ENCODE measurements at regions not wholly inside any gene's neighbourhood (a gene's known extent, or its start where the extent isn't known, plus 50 kb on each side); places are given as distances from the start of the nearest gene placed in this dataset.

DNA sequence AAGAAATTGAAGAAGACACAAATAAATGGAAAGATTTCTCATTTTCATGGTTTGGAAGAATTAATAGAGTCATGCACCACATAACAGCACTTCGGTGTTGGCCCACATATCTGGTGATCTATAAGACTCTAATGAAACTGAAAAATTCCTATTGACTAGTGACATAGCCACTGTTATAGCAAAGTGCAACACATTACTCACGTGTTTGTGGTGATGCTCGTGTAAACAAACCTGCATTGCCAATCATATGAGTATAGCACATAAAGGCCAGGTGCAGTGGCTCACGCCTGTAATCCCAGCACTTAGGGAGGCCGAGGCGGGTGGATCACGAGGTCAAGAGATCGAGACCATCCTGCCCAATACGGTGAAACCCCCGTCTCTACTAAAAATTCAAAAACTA is 84.4 kb upstream of the STMND1 start:
- intact Hi-C loops (cut with DNase I; ENCODE audit: low total_unique reads) (no loop called here), in situ Hi-C loops (cut with MboI; ENCODE audit: low pct_ligation_motif_present in 1 of 4, low pct_unique_long_range_greater_than_20kb in 1 of 4, low sequenced_read_pairs in 3 of 4) (no loop called here)
- WGBS, 2 donors (ENCODE audit: low coverage in 1 of 2), result 81 to 100% methylated on average over 1 to 10 of the region's 10 CpGs
- Histone ChIP-seq H3K4me3 (no peak overlapping the region), H3K36me3 (no peaks in the 10 kb centered on the region), H3K27me3 (no peaks in the 10 kb centered on the region), H3K9me3 (no peaks in the 10 kb centered on the region), H3K4me1 (no peaks in the 10 kb centered on the region), H3K27ac (no peak overlapping the region)
- DNase-seq, result no peak
- TF ChIP-seq, protein P1, sequence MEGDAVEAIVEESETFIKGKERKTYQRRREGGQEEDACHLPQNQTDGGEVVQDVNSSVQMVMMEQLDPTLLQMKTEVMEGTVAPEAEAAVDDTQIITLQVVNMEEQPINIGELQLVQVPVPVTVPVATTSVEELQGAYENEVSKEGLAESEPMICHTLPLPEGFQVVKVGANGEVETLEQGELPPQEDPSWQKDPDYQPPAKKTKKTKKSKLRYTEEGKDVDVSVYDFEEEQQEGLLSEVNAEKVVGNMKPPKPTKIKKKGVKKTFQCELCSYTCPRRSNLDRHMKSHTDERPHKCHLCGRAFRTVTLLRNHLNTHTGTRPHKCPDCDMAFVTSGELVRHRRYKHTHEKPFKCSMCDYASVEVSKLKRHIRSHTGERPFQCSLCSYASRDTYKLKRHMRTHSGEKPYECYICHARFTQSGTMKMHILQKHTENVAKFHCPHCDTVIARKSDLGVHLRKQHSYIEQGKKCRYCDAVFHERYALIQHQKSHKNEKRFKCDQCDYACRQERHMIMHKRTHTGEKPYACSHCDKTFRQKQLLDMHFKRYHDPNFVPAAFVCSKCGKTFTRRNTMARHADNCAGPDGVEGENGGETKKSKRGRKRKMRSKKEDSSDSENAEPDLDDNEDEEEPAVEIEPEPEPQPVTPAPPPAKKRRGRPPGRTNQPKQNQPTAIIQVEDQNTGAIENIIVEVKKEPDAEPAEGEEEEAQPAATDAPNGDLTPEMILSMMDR (IDR thresholded peaks at IDR 0.05), result no peak
- no peak for TF ChIP-seq POLR2AphosphoS5 (IDR thresholded peaks at IDR 0.05)
- TF ChIP-seq POLR2A (IDR thresholded peaks at IDR 0.05), result no peak
- no peak for TF ChIP-seq EP300 (IDR thresholded peaks at IDR 0.05; ENCODE audit: low read depth)

DNA sequence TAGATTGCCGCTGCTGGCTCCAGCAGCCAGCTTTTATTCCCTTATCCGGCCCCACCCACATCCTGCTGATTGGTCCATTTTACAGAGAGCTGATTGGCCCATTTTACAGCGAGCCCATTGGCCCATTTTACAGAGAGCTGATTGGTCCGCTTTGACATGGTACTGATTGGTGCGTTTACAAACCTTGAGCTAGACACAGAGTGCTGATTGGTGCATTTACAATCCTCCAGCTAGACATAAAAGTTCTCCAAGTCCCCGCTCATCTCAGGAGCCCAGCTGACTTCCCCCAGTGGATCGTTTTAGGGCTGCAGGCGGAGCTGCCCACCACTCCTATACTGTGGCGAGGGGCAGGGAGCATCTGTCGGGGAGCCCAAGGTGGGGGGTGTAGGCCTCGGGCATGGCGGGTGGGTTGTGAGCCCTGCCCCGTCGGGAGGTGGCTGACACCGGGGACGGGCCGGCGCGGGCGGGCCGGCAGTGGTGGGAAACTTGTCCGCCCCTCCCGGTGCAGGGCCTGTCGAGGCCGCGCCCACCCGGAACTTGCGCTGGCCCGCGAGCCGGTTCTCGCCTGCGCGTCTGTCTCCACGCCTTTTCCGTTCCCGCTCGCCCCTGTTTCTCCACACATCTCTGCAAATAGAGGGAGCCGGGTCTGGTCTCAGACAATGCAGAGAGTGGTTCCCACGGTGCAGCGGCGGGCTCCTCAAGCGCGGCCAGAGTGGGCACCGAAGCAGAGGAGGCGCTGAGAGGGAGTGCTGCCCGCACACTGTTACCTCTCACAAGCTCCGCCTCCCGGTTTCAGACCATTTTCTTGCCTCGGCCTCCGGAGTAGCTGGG is 86.1 kb upstream of the STMND1 start:
- Histone ChIP-seq H3K27ac (peak overlapping the region in 3 of 4 donors; percentile 28 to 63 (median 40)), H3K4me3 (peak overlapping the region; percentile 1 to 54 (median 34)), H3K4me1 (no peaks in the 10 kb centered on the region), H3K9me3 (no peaks in the 10 kb centered on the region), H3K36me3 (no peaks in the 10 kb centered on the region), H3K27me3 (no peaks in the 10 kb centered on the region)
- TF ChIP-seq, protein P1 (IDR thresholded peaks at IDR 0.05), result peak in 1 of 5 experiments; percentile 21
- TF ChIP-seq POLR2AphosphoS5 (IDR thresholded peaks at IDR 0.05), result no peak
- intact Hi-C loops (cut with DNase I; ENCODE audit: low total_unique reads), result no loop called here
- in situ Hi-C loops (cut with MboI; ENCODE audit: low pct_ligation_motif_present in 1 of 4, low pct_unique_long_range_greater_than_20kb in 1 of 4, low sequenced_read_pairs in 3 of 4), result no loop called here
- WGBS, 2 donors (ENCODE audit: low coverage in 1 of 2), result 0 to 60% methylated on average over 1 to 48 of the region's 51 CpGs
- peak; percentile 16 for DNase-seq

DNA sequence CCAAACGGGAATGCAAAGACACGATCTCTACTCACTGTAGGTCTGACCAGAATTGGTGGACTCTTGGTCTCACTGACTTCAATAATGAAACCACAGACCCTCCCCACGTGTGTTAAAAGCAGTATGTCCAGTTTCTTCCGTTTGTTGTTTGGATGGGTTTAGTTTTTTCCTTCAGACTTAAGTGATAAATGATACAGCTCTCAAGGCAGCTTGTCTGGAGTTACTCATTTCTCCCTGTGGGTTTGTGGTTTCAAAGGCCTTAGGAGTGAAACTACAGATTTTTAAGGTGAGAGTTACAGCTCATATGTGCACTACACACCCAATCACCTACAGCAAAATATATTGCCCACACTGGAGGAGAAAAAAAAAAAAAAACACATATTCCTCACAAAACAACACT is 86.7 kb upstream of the STMND1 start:
- Histone ChIP-seq H3K36me3 (no peaks in the 10 kb centered on the region), H3K4me1 (no peaks in the 10 kb centered on the region), H3K9me3 (no peaks in the 10 kb centered on the region), H3K27ac (peak overlapping the region in 2 of 4 donors; percentile 4 to 28), H3K27me3 (no peaks in the 10 kb centered on the region), H3K4me3 (no peak overlapping the region)
- in situ Hi-C loops (cut with MboI; ENCODE audit: low pct_ligation_motif_present in 1 of 4, low pct_unique_long_range_greater_than_20kb in 1 of 4, low sequenced_read_pairs in 3 of 4), result no loop called here
- DNase-seq, result no peak
- intact Hi-C loops (cut with DNase I; ENCODE audit: low total_unique reads), result no loop called here
- 64 to 100% methylated on average over 2 to 4 of the region's 4 CpGs for WGBS, 2 donors (ENCODE audit: low coverage in 1 of 2)
- TF ChIP-seq POLR2AphosphoS5 (IDR thresholded peaks at IDR 0.05) (no peak), POLR2A (IDR thresholded peaks at IDR 0.05) (no peak), EP300 (IDR thresholded peaks at IDR 0.05; ENCODE audit: low read depth) (no peak)
- TF ChIP-seq, protein P1 (IDR thresholded peaks at IDR 0.05), result no peak

DNA sequence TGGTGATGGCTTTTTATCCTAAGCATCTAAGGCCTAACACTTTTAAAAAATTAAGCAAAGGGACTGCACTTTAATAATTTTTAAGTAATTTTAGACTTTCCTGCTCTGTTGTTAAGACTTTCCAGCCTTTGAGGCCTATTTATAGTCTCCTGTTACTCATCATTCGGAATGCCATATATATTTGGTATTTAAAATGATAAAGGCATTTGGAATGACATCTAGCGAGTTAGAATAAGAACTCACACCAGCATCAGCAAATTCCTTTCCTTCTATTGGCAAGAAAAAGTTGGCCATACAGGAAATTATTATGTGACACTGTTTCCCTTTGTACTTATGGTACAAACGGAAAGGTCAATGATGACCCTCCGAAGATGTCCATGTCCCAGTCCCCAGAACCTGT is 88.1 kb upstream of the STMND1 start:
- DNase-seq, result no peak
- no peaks in the 10 kb centered on the region for H3K4me1 ChIP-seq
- 66 to 79% methylated on average over 4 of the region's 4 CpGs for WGBS, 2 donors (ENCODE audit: low coverage in 1 of 2)
- no peak overlapping the region for H3K4me3 ChIP-seq
- H3K36me3 ChIP-seq, result no peaks in the 10 kb centered on the region
- H3K27me3 ChIP-seq, result no peaks in the 10 kb centered on the region
- TF ChIP-seq POLR2A (IDR thresholded peaks at IDR 0.05) (no peak), POLR2AphosphoS5 (IDR thresholded peaks at IDR 0.05) (no peak), EP300 (IDR thresholded peaks at IDR 0.05; ENCODE audit: low read depth) (no peak)
- TF ChIP-seq, protein P1 (IDR thresholded peaks at IDR 0.05), result no peak
- intact Hi-C loops (cut with DNase I; ENCODE audit: low total_unique reads) (no loop called here), in situ Hi-C loops (cut with MboI; ENCODE audit: low pct_ligation_motif_present in 1 of 4, low pct_unique_long_range_greater_than_20kb in 1 of 4, low sequenced_read_pairs in 3 of 4) (no loop called here)
- no peaks in the 10 kb centered on the region for H3K9me3 ChIP-seq
- H3K27ac ChIP-seq, result peak overlapping the region; percentile 52 to 70 (median 69)
